Fibroblast of villous mesenchyme (primary cell): ENCODE measurements at regions not wholly inside any gene's neighbourhood (a gene's known extent, or its start where the extent isn't known, plus 50 kb on each side); places are given as distances from the start of the nearest gene placed in this dataset. TPM values are rescaled to one million over a fixed set of nuclear protein-coding genes. Genes with fewer than 3 reads are reported as not detected.

ENCODE experiments used
- DNase-seq: peaks from one replicate; pipeline ENCODE4 v3.0.0-alpha.2; 2010; ENCODE audit warnings: low read depth
- H3K4me3 ChIP-seq: 2 replicates; pipeline ENCODE4 v1.5.1; 2011; ENCODE audit warnings: low read depth, mild to moderate bottlenecking, low read length
- CTCF ChIP-seq: IDR thresholded peaks from 2 replicates; pipeline ENCODE4 v1.5.1; 2012; ENCODE audit warnings: low read depth, mild to moderate bottlenecking, low read length; ENCODE audit not compliant: insufficient read depth
- small RNA-seq: library from RNA; depleted of rRNA; stranded (forward); fragments of <200 nt; gene quantifications from one replicate; pipeline ENCODE3, GENCODE V24; 2012

GRCh38 chr22:33111491-33111890 lies 53.3 kb upstream of the SYN3 start:
- no peak overlapping the region for H3K4me3 ChIP-seq
- no peak for TF ChIP-seq CTCF
- no peak for DNase-seq

- no peak overlapping the region for H3K4me3 ChIP-seq
- DNase-seq = no peak
- no peak for TF ChIP-seq CTCF
These were observed 52.5 kb upstream of the SYN3 start for GRCh38 chr22:33110562-33111163.

GRCh38 chr22:33109514-33110430 lies 51.6 kb upstream of the SYN3 start:
- TF ChIP-seq CTCF = no peak
- no peak for DNase-seq
- no peak overlapping the region for H3K4me3 ChIP-seq

GRCh38 chr22:33108037-33108436 lies 49.9 kb upstream of the SYN3 start:
- TF ChIP-seq CTCF = no peak
- H3K4me3 ChIP-seq = no peak overlapping the region
- no peak for DNase-seq

Small RNA genes lying in the stretch of these regions (small RNA-seq; reads per million reads assigned to genes)
- gene Z82198.3 = not detected
